ENCODE measurements at regions not wholly inside any gene's neighbourhood (a gene's known extent, or its start where the extent isn't known, plus 50 kb on each side); places are given as distances from the start of the nearest gene placed in this dataset.

DNA sequence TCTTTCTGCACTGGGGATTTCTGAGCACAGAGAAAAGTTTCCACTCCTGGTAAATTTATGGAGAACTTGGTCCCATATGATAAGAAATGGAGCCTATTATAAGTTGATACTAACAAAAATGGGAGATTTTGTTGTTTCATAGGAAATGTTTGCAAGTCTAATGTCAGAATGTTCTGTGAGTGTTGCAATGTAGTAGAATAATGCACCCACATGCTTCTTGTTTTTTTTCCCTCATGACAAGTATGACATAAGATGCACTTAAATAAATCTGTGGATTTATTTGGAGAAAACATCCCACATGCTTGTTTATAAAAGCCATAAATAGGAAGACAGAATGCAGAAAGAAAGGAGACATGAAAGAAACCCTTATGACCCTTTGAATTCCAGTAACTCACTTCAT is 50.8 kb upstream of the KCNJ6 start:
- Mint-ChIP-seq H3K27me3 (ENCODE audit: low read depth) (peaks cover 2% of the 10 kb centered on the region), H3K36me3 (ENCODE audit: insufficient read depth) (no peaks in the 10 kb centered on the region), H3K4me1 (ENCODE audit: low read depth) (no peaks in the 10 kb centered on the region), H3K9me3 (no peaks in the 10 kb centered on the region), H3K4me3 (no peak overlapping the region)
- ATAC-seq (no peak), DNase-seq (no peak)

DNA sequence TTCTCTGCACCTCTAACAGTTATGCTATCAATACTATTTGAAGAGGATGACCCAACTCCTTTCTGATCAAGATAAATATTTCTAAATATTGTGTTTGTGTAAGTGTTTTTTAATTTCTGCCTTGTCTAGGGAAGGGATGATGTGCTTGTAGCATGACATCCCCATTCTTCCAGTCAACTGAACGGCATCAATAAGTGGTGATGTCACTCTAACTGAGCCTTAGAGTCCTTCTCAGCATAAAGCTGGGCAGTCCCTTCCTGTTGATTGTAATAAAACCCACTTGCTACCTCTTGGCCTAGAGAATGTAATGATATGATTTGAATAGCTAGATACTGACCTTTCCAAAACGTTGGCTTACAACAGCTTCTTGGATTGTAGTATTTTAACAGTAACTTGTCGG is 52.5 kb upstream of the KCNJ6 start:
- H3K27me3 Mint-ChIP-seq (ENCODE audit: low read depth): peaks cover 5% of the 10 kb centered on the region

DNA sequence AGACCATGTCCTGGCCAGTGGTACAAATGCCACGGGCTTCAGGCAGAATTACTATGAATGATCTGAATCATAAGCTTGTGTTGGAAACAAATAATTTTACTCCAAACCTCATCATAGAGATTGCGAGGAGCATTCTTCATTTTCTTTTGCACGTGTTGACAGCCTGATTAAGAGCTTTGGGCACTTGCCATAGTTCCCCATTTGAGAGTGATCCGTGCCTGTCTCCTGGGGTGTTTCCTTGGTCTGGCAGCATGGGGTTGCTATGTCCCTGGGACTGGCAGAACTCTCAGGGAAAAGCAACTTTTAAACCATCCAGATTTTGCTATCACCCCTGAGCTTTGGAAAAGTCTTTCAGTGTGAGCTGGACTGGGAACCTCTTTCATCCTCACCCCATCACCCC is 54.3 kb upstream of the KCNJ6 start:
- ATAC-seq (no peak), DNase-seq (no peak)
- Mint-ChIP-seq H3K4me1 (ENCODE audit: low read depth) (no peaks in the 10 kb centered on the region), H3K9me3 (no peaks in the 10 kb centered on the region), H3K4me3 (no peak overlapping the region), H3K27me3 (ENCODE audit: low read depth) (peaks cover 7% of the 10 kb centered on the region), H3K36me3 (ENCODE audit: insufficient read depth) (no peaks in the 10 kb centered on the region)

More for the DNA sequence above, 52.5 kb upstream of the KCNJ6 start:
- Mint-ChIP-seq H3K4me1 (ENCODE audit: low read depth) (no peaks in the 10 kb centered on the region), H3K36me3 (ENCODE audit: insufficient read depth) (no peaks in the 10 kb centered on the region), H3K4me3 (no peak overlapping the region), H3K9me3 (no peaks in the 10 kb centered on the region)
- DNase-seq (no peak), ATAC-seq (no peak)

DNA sequence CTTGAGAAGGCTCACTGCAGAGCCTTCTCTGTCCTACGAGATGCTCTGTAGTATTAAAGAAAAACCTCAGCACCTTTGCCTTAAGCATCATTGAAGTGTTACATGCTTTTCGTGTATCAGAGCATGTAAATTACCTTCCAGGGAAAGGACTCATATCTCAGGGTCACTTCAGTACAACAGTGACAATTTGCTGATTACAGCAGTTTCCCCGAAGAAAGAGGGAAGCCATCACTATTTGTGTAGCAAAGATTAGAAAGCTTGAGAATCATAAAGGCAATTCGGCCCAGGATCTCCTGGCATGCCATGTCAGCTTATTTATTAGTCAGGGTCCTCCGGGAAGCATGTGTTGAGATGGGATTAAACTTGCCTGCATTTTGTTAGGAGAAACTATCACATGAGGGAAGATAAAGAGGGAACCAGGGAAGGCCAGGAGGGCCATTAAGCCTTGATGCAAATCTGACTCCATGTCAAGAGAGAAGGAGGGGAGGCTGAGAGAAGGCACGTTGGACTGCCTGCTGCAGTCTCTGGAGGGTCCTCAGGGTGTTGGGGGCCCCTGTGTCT is 55.2 kb upstream of the KCNJ6 start:
- Mint-ChIP-seq H3K27me3 (ENCODE audit: low read depth) (peaks cover 6% of the 10 kb centered on the region), H3K9me3 (no peaks in the 10 kb centered on the region), H3K36me3 (ENCODE audit: insufficient read depth) (no peaks in the 10 kb centered on the region), H3K4me3 (no peak overlapping the region), H3K4me1 (ENCODE audit: low read depth) (no peaks in the 10 kb centered on the region)
- ATAC-seq: no peak
- no peak for DNase-seq

DNA sequence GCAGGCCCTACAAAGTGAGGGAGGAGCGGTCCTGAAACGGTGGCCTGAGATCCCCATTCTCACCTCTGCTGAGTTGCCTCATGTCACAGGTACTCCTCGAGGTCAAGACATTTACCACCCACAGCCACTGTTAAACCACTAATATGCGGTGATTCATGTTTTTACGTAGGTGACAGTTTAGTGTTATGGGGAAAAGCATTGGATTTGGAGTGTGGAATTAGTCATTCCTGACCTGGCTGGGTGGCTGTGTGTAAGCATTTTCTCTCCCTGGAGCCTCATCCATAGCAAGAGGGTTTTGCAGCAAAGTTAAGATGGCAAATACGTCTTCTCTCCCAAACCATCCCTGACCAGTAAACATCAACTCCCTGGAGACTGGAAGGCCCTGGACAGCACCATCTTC is 57.8 kb upstream of the KCNJ6 start:
- no peak overlapping the region for H3K4me3 Mint-ChIP-seq
- no peak for DNase-seq
- no peaks in the 10 kb centered on the region for H3K9me3 Mint-ChIP-seq
- ATAC-seq: no peak
- H3K4me1 Mint-ChIP-seq (ENCODE audit: low read depth): no peaks in the 10 kb centered on the region
- H3K27me3 Mint-ChIP-seq (ENCODE audit: low read depth): peaks cover 6% of the 10 kb centered on the region
- no peaks in the 10 kb centered on the region for H3K36me3 Mint-ChIP-seq (ENCODE audit: insufficient read depth)

DNA sequence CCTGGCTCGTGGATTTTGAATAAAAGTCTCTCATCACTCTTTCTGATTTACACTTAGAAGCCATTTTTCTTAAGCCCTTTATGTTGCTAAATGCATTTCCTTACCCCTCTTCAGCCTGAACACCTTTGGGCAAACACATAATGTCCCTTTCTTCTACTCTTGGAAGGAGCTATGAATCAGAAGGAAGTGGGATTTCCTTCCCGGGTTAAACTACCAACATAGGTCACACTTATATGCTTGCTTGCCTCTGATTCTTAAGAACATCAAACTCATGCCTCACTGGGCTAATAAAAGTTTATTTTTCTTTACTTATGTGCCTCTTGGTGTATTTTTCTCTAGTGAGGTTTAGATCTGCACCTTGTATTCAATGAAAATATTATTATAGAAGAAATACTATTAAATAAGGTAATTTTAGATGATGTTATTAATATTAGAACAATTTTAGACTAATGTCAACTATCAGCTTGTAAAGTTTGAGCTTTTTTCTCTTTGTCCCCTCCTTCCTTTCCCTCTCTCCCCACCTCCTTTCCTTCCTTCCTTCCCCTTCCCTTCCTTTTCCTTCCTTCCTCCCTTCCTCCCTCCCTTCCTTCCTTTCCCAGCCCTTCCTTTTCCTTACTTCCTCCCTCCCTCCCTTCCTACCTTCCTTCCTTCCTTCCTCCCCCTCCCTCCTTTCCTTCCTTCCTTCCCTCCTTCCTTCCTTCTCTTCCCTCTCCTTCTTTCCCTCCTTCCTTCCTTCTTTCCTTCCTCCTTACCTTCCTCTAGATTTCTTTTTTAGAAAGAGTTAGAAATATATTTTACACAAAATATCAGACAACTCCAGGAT is 66.5 kb upstream of the KCNJ6 start:
- Mint-ChIP-seq H3K9me3 (no peaks in the 10 kb centered on the region), H3K4me1 (ENCODE audit: low read depth) (no peaks in the 10 kb centered on the region), H3K4me3 (no peak overlapping the region), H3K27me3 (ENCODE audit: low read depth) (peaks cover 10% of the 10 kb centered on the region), H3K36me3 (ENCODE audit: insufficient read depth) (no peaks in the 10 kb centered on the region)
- ATAC-seq: no peak
- DNase-seq: no peak

DNA sequence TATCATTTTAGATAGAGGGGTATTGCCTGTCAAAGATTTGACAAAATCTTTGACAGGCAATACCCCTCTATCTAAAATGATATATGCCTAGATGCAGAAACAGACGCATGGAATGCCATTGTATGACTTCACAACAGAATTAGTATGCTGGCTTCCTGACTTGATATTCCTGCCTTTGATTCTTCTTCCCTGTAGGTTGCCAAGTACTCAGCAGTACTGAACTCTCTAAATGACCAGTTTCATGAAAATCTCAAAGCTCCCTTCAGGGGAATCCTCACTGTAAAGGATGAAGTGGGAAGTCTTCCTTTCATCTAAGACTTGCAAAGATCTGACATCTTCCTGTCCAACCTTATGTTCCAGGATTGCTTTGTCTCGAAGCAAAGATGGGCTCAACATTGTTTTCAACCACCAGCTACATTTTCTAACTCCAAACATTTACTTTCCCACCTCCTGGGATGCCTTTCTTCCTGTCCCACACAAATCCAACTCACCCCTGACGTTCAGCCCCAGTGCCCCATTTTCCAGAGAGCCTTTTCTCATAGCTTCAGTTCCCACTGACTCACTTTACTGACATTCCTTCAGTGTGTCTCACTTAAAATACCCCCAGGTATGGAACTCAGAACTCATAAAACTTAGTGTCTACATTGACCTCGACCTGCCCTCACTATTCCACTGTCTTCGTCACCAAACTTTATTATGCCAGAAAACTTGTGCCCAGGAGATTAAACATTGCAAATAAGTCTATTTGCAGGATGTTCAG is 67.3 kb upstream of the KCNJ6 start:
- ATAC-seq: no peak
- no peaks in the 10 kb centered on the region for H3K4me1 Mint-ChIP-seq (ENCODE audit: low read depth)

DNA sequence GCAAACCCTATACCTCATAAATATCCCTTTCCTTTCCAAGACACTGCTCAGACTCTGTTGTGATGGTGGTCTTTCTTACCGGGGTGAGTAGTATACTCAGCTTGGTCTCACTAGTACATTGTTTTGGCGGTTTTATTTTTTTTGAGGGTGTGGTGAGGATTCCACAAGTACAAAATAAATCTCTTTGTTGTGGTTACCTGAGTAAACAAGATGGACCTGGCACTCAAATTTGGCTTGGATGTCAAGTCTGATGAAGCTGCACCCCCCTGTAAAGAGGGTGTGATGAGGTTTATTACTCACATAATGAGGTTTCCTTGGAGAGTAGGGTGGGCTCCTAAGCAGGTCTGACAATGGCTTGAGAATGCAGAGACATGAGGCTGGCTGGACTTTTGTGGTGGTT is 68.2 kb upstream of the KCNJ6 start:
- ATAC-seq (no peak), DNase-seq (no peak)
- H3K9me3 Mint-ChIP-seq: no peaks in the 10 kb centered on the region
- peaks cover 10% of the 10 kb centered on the region for H3K27me3 Mint-ChIP-seq (ENCODE audit: low read depth)
- H3K36me3 Mint-ChIP-seq (ENCODE audit: insufficient read depth): no peaks in the 10 kb centered on the region
- H3K4me1 Mint-ChIP-seq (ENCODE audit: low read depth): no peaks in the 10 kb centered on the region
- no peak overlapping the region for H3K4me3 Mint-ChIP-seq

More for the DNA sequence above, 67.3 kb upstream of the KCNJ6 start:
- Mint-ChIP-seq H3K9me3 (no peaks in the 10 kb centered on the region), H3K36me3 (ENCODE audit: insufficient read depth) (no peaks in the 10 kb centered on the region), H3K27me3 (ENCODE audit: low read depth) (peaks cover 10% of the 10 kb centered on the region), H3K4me3 (no peak overlapping the region)
- DNase-seq: no peak

DNA sequence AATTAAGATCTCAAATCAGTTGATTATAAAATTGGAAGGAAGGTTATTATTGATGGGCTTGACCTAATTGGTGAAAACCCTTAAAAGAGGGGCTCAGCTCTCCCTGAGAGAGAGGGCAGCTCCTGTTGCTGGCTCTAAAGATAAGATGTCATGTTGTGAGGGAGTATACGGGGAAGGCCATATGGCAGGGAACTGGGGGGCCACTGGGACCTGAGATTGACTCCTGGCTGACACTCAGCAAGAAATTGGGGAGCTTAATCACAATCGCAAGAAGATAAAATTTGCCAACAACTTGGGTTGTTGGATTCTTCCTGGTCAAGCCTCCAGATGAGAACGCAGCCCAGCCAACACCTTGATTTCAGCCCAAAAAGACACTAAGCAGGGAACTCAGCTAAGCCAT is 69.7 kb upstream of the KCNJ6 start:
- Mint-ChIP-seq H3K27me3 (ENCODE audit: low read depth) (peaks cover 12% of the 10 kb centered on the region), H3K4me3 (no peak overlapping the region), H3K9me3 (no peaks in the 10 kb centered on the region), H3K36me3 (ENCODE audit: insufficient read depth) (no peaks in the 10 kb centered on the region), H3K4me1 (ENCODE audit: low read depth) (no peaks in the 10 kb centered on the region)
- DNase-seq (no peak), ATAC-seq (no peak)

DNA sequence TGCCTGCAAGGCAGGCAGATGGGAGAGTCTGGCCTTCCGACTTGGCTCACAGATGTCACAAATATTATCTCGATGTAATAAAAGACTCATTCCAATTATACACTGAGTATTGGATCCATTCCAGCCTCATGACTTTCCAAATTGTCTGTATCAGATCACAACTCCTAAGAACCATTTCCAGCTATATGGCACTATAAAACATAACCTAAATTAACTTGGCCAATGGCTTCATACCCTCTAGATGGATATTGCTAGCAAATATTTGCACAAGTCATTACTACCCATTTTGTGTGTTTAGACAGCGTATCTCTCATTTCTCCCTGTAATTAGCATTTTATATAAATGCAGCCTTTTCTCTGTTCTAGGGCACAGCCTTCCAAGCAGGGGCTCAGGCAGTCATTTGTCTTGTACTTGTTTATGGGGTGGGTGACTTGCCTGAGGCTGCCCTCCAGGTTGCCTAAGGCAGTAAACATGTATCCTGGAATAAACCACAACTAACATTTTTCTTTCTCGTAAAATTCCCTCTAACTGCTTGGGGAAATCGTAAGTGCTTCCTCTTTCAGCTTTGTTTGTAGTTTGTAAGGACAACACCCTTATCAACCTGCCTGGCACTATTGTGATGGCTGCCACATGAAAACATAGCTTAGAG is 70.6 kb upstream of the KCNJ6 start:
- Mint-ChIP-seq H3K36me3 (ENCODE audit: insufficient read depth) (no peaks in the 10 kb centered on the region), H3K4me1 (ENCODE audit: low read depth) (no peaks in the 10 kb centered on the region), H3K27me3 (ENCODE audit: low read depth) (peaks cover 12% of the 10 kb centered on the region), H3K9me3 (no peaks in the 10 kb centered on the region), H3K4me3 (no peak overlapping the region)
- DNase-seq (no peak), ATAC-seq (no peak)

DNA sequence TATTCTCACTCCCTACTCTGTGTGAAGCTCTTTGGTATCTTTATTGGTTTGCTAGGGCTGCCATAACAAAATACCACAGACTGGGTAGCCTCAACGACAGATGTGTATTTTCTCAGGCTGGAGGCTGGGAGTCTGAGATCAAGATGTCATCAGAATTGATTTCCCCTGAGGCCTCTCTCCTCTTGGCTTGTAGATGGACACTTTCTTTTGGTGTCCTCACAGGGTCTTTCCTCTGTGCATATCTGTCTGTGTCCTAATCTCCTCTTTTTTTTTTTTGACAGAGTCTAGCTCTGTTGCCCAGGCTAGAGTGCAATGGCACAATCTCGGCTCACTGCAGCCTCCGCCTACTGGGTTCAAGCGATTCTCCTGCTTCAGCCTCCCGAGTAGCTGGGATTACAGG is 71.4 kb upstream of the KCNJ6 start:
- Mint-ChIP-seq H3K27me3 (ENCODE audit: low read depth) (peaks cover 12% of the 10 kb centered on the region), H3K9me3 (no peaks in the 10 kb centered on the region), H3K4me1 (ENCODE audit: low read depth) (no peaks in the 10 kb centered on the region), H3K4me3 (no peak overlapping the region), H3K36me3 (ENCODE audit: insufficient read depth) (no peaks in the 10 kb centered on the region)
- DNase-seq (no peak), ATAC-seq (no peak)

DNA sequence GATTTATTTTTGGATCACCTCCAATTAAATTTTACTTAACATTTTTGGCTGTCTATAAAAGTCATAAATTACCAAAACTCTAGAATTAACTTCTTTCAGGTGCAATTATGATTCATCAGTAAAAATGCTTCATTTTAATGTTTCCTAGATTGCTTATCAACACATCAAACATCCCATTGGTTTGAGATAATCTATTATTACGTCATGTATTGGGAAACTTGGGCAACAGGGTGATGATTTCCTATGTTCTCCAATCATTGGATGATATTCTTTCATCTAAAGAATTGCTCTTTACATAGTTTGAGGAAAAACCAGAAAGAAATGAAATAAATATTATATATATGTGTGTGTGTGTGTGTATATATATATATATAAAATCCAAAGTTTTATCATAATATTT is 76.8 kb upstream of the KCNJ6 start:
- no peaks in the 10 kb centered on the region for H3K9me3 Mint-ChIP-seq
- DNase-seq: no peak
- H3K27me3 Mint-ChIP-seq (ENCODE audit: low read depth): peaks cover 2% of the 10 kb centered on the region
- no peaks in the 10 kb centered on the region for H3K36me3 Mint-ChIP-seq (ENCODE audit: insufficient read depth)
- no peaks in the 10 kb centered on the region for H3K4me1 Mint-ChIP-seq (ENCODE audit: low read depth)
- no peak overlapping the region for H3K4me3 Mint-ChIP-seq
- ATAC-seq: no peak

DNA sequence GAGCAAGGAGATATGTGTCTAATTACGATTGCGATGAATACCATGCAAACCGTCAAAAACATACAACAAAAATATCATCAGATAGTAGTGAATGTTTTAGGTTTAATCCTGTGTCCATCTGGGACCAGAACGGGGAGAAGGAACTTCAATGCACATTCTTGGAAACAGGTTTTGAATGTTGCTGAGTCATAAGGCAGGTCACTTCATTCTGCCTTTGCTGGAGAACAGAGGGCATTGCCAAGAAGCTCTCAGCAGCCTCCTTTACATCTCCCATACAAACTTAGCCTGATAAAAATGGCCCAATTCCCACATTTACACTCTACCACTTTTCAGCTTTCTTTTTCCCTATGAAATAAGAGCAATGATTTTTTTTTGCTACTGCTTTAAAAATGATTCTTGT is 78.0 kb upstream of the KCNJ6 start:
- no peak overlapping the region for H3K4me3 Mint-ChIP-seq
- no peaks in the 10 kb centered on the region for H3K36me3 Mint-ChIP-seq (ENCODE audit: insufficient read depth)
- DNase-seq (no peak), ATAC-seq (no peak)
- peaks cover 2% of the 10 kb centered on the region for H3K27me3 Mint-ChIP-seq (ENCODE audit: low read depth)
- no peaks in the 10 kb centered on the region for H3K4me1 Mint-ChIP-seq (ENCODE audit: low read depth)
- no peaks in the 10 kb centered on the region for H3K9me3 Mint-ChIP-seq

DNA sequence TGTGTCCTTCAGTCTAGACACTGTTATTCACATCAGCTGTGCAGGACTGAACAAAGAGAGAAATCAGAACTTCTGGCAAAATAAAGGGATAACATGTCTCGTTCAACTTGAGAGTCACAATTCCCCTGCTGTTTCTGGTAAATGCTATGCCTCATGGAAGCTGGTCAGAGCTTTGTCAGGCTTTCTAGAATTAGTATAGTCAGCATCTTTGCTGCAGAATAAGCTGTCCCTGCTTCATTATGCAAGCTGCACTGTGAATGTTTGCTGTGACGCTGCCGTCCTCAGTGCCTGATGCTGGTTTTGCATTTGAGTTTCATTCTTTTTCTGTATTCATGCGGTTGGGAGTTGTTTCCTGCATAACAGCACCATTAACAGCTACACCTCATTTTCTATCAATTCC is 96.4 kb upstream of the KCNJ6 start:
- Mint-ChIP-seq H3K27me3 (ENCODE audit: low read depth) (peaks cover 11% of the 10 kb centered on the region), H3K4me3 (no peak overlapping the region), H3K36me3 (ENCODE audit: insufficient read depth) (no peaks in the 10 kb centered on the region), H3K9me3 (no peaks in the 10 kb centered on the region), H3K4me1 (ENCODE audit: low read depth) (no peaks in the 10 kb centered on the region)
- ATAC-seq (no peak), DNase-seq (no peak)

All from activated T-cell treated with anti-CD3 and anti-CD28 coated beads, Interleukin-2, amount 50 U/mL, for 4 hours (primary cell).